ENCODE measurements at regions not wholly inside any gene's neighbourhood (a gene's known extent, or its start where the extent isn't known, plus 50 kb on each side); places are given as distances from the start of the nearest gene placed in this dataset.

- TF ChIP-seq CTCF (IDR thresholded peaks at IDR 0.05) (no peak), NFIC (IDR thresholded peaks at IDR 0.05; ENCODE audit: borderline replicate concordance) (no peak)
Measured at GRCh38 chr9:89975024-89975423, 370.2 kb downstream of the GADD45G start.

All from SK-N-SH (cell line).